Glutamatergic neuron (in vitro differentiated cells): ENCODE measurements at regions not wholly inside any gene's neighbourhood (a gene's known extent, or its start where the extent isn't known, plus 50 kb on each side); places are given as distances from the start of the nearest gene placed in this dataset.

Experiments used
- DNase-seq: peaks from one replicate; pipeline ENCODE4 v3.0.0; 2022
- H3K27ac Mint-ChIP-seq: one replicate; pipeline ENCODE4 v1.8.0; 2020; ENCODE audit warnings: mild to moderate bottlenecking, mixed read lengths, inconsistent platforms; ENCODE audit not compliant: unreplicated experiment
- H3K27me3 Mint-ChIP-seq: one replicate; pipeline ENCODE4 v1.8.0; 2020; ENCODE audit warnings: mild to moderate bottlenecking, moderate library complexity, mixed read lengths, inconsistent platforms; ENCODE audit not compliant: unreplicated experiment
- H3K36me3 Mint-ChIP-seq: one replicate; pipeline ENCODE4 v1.8.0; 2020; ENCODE audit warnings: mild to moderate bottlenecking, mixed read lengths, inconsistent platforms; ENCODE audit not compliant: unreplicated experiment
- H3K4me1 Mint-ChIP-seq: one replicate; pipeline ENCODE4 v1.8.0; 2020; ENCODE audit warnings: mild to moderate bottlenecking, low read depth, mixed read lengths, inconsistent platforms; ENCODE audit not compliant: unreplicated experiment
- H3K4me3 Mint-ChIP-seq: one replicate; pipeline ENCODE4 v1.8.0; 2020; ENCODE audit warnings: mild to moderate bottlenecking, mixed read lengths, inconsistent platforms; ENCODE audit not compliant: unreplicated experiment
- H3K9me3 Mint-ChIP-seq: one replicate; pipeline ENCODE4 v1.8.0; 2020; ENCODE audit warnings: mild to moderate bottlenecking, moderate library complexity, mixed read lengths, inconsistent platforms; ENCODE audit not compliant: unreplicated experiment
- CTCF ChIP-seq: fragments of 200-600 bp; sonication (generic); IDR thresholded peaks from one replicate; pipeline ENCODE4 v1.5.0; 2021; ENCODE audit not compliant: partially characterized antibody, unreplicated experiment

GRCh38 chr18:47403317-47403716 is 151.9 kb upstream of the SKOR2 start:
- no peak for DNase-seq

GRCh38 chr18:47399475-47399874 is 148.0 kb upstream of the SKOR2 start:
- H3K27me3 Mint-ChIP-seq = peaks cover 3% of the 10 kb centered on the region
- DNase-seq = no peak
- no peaks in the 10 kb centered on the region for H3K36me3 Mint-ChIP-seq
- H3K9me3 Mint-ChIP-seq = no peaks in the 10 kb centered on the region
- TF ChIP-seq CTCF = no peak
- H3K4me1 Mint-ChIP-seq = peaks cover 2% of the 10 kb centered on the region
- no peak overlapping the region for H3K4me3 Mint-ChIP-seq
- H3K27ac Mint-ChIP-seq = no peak overlapping the region

More at GRCh38 chr18:47403317-47403716, 151.9 kb upstream of the SKOR2 start:
- no peak overlapping the region for H3K4me3 Mint-ChIP-seq
- peaks cover 3% of the 10 kb centered on the region for H3K27me3 Mint-ChIP-seq
- peaks cover 2% of the 10 kb centered on the region for H3K4me1 Mint-ChIP-seq
- H3K9me3 Mint-ChIP-seq = peaks cover 2% of the 10 kb centered on the region
- no peaks in the 10 kb centered on the region for H3K36me3 Mint-ChIP-seq
- no peak for TF ChIP-seq CTCF
- no peak overlapping the region for H3K27ac Mint-ChIP-seq

- peak; percentile 72 for TF ChIP-seq CTCF
- no peak overlapping the region for H3K4me3 Mint-ChIP-seq
- no peaks in the 10 kb centered on the region for H3K36me3 Mint-ChIP-seq
- H3K27ac Mint-ChIP-seq = no peak overlapping the region
- H3K9me3 Mint-ChIP-seq = no peaks in the 10 kb centered on the region
- H3K4me1 Mint-ChIP-seq = no peaks in the 10 kb centered on the region
- peaks cover 3% of the 10 kb centered on the region for H3K27me3 Mint-ChIP-seq
- peak; percentile 33 for DNase-seq
Measured at GRCh38 chr18:47397671-47398319, 146.3 kb upstream of the SKOR2 start.

- no peaks in the 10 kb centered on the region for H3K9me3 Mint-ChIP-seq
- H3K4me1 Mint-ChIP-seq = no peaks in the 10 kb centered on the region
- DNase-seq = no peak
- H3K27ac Mint-ChIP-seq = no peak overlapping the region
- H3K27me3 Mint-ChIP-seq = no peaks in the 10 kb centered on the region
- no peaks in the 10 kb centered on the region for H3K36me3 Mint-ChIP-seq
- H3K4me3 Mint-ChIP-seq = no peak overlapping the region
- no peak for TF ChIP-seq CTCF
Measured at GRCh38 chr18:47391665-47392064, 140.2 kb upstream of the SKOR2 start.

- Mint-ChIP-seq H3K4me1 (no peaks in the 10 kb centered on the region), H3K36me3 (no peaks in the 10 kb centered on the region), H3K4me3 (no peak overlapping the region), H3K27ac (no peak overlapping the region), H3K27me3 (no peaks in the 10 kb centered on the region), H3K9me3 (no peaks in the 10 kb centered on the region)
- DNase-seq = no peak
- no peak for TF ChIP-seq CTCF
Measured at GRCh38 chr18:47390410-47391024, 139.1 kb upstream of the SKOR2 start.
